GM21423 (cell line): ENCODE measurements at regions not wholly inside any gene's neighbourhood (a gene's known extent, or its start where the extent isn't known, plus 50 kb on each side); places are given as distances from the start of the nearest gene placed in this dataset.
"Not testable (repeated sequence)": the region's sequence is repeated elsewhere in the genome, so short reads cannot be mapped to it uniquely, and the experiment has no call there.

Source experiments
- ATAC-seq: cut with Tn5 transposase; IDR thresholded peaks from one replicate; pipeline ENCODE4 v1.9.1; 2021; ENCODE audit warnings: mild to moderate bottlenecking, moderate library complexity; ENCODE audit not compliant: unreplicated experiment

DNA sequence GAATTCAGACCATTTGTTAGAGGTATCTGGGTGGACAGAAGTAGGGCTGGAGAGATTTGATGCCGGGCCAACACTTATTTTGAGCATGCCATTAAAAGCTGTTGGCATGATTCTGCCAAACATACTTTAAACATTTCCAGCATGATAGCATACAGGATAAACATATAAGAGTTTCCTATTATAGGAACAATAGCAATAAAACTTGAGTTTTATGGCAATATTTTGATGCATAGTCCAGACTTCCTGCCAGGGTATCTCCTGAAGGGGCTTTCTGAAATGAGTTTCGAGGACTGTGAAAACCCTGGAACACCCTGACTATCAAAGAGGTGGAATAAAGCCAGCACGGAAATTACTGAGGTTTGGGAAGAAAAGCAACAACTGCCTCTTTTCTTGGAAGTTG is 1398.0 kb upstream of the NXPH2 start:
- no peak for ATAC-seq

DNA sequence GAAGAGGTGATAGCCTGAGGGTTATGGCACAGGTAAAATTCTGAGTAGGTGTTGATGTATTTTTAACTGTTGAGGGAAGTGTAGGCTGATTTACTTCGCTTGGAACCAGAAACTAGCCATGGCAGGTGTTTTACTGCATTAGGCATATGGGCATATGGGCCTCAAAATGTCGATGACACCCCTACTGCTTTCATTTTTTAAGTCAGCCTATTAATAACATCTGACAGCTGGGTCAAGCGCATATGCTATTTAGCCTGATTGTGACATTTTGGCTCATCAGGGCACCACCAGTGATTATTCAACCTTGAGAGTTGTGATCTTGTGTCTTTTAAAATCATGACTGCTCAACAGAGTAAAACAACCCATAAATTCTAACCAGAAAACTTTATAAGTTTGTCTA is 1396.9 kb upstream of the NXPH2 start:
- no peak for ATAC-seq

DNA sequence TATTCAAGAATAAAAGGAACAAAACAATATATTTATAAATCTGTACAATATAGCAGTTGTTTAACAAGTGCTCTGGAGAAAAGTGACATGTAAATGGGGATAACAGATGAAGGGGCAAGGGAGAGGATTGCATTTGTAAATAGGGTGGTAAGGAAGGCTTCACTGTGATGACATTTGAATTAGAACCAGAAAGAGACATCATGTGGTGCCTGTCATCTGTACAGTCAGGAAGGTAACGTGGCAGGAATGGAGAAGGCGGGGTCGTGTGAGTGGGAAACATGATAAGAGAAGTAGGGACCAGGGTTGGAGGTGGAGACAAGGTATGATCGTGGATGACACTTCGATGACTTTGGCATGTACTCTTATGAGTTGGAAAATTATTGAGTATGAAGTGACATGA is 1393.6 kb upstream of the NXPH2 start:
- no peak for ATAC-seq

GRCh38 chr2:140164449-140164848 is 1384.3 kb upstream of the NXPH2 start:
- no peak for ATAC-seq

GRCh38 chr2:140158259-140158658 is 1378.1 kb upstream of the NXPH2 start:
- ATAC-seq: no peak

- no peak for ATAC-seq
These were observed 1377.6 kb upstream of the NXPH2 start for GRCh38 chr2:140157816-140158215.

DNA sequence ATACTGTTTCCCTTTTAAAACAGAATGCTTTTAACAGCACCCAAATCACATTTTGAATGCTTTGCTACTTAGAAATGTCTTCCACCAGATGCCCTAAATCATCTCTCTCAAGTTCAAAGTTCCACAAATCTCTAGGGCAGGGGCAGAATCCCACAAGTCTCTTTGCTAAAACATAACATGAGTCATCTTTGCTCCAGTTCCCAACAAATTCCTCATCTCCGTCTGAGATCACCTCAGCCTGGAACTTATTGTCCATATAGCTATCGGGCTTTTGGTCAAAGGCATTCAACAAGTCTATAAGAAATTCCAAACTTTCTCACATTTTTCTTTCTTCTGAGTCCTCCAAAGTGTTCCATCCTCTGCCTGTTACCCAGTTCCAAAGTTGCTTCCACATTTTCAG is 1374.5 kb upstream of the NXPH2 start:
- ATAC-seq: no peak

DNA sequence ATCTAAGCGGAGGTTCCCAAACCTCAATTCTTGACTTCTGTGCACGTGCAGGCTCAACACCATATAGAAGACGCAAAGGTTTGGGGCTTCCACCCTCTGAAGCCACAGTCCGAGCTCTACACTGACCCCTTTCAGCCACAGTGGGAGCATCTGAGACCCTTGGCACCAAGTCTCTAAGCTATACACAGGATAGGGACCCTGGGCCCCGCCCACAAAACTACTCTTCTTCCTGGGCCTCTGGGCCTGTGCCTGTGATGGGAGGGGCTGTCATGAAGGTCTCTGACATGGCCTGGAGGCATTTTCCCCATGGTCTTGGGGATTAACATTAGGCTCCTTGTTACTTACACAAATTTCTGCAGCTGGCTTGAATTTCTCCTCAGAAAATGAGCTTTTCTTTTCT is 1374.1 kb upstream of the NXPH2 start:
- no peak for ATAC-seq

DNA sequence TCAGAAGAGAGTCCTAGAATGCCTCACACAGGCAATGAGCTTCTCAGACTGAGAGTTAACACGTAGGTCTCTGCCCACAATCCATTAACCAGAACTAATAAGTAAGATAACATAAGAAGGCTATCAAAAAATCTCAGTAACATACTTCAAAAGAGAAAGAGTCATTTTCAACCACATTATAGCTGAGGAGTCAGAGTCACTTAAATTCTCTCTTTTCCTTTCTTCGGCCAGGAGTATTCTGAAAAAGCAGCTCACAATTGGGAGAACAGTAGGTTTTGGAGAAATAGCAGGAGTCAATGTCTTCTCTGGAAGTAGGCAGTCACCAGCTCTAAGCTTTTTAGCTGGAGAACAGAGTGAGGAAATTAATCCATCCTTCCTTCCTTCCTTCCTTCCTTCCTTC is 1364.4 kb upstream of the NXPH2 start:
- ATAC-seq: no peak

DNA sequence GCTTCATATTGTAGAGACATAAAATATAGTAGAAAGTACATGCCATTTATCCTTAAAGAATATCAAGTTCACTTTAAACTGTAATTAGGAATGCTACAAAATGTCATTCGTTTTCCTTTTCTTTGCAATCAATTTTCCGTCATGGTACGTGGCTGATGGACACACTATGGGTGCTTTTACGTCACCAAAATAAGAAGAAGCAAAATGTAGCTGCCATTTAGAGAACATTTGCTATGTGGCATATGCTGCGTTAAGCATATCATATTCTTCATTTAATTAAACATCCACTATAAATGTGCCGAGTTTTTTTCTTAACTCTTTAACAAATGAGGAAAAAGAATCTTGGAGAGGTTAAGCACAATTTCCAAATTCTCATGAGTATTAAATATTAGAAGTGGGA is 1358.5 kb upstream of the NXPH2 start:
- no peak for ATAC-seq

DNA sequence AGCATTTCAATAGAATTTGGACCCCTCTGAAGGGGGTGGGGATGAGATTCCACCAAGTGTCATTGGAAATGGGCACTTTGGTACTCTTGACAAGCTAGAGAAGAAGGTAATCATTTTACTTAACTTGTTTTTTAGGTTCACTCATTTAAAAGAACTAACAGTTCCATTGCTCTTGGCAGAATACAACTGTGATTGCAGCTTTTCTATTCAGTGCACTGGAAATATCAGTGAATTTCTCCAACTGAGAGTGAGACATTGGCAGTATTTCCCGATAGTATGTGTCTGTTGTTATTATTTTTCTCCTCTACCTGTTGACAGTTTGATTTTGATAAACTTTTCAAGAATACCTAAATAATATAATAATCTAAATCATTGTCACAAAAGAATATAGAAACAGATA is 1356.7 kb upstream of the NXPH2 start:
- ATAC-seq: no peak

DNA sequence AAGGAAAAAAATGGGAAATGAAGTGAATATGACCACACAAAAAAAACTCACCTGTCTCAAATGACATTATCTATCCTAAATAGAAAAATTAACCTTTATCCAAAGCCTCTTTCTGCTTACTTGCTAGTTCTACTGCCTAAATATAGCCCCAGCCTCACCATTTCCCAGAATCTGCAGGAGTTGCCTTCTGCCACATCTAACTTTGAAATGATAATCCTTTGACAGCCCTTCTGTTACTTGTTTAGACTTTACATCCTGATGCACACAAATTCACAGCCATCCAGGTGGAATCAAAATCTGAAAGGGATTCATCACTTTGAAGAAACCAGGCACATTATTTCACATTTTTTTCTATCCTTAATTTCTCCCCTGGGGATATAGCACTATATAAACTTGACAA is 1356.2 kb upstream of the NXPH2 start:
- ATAC-seq: no peak

DNA sequence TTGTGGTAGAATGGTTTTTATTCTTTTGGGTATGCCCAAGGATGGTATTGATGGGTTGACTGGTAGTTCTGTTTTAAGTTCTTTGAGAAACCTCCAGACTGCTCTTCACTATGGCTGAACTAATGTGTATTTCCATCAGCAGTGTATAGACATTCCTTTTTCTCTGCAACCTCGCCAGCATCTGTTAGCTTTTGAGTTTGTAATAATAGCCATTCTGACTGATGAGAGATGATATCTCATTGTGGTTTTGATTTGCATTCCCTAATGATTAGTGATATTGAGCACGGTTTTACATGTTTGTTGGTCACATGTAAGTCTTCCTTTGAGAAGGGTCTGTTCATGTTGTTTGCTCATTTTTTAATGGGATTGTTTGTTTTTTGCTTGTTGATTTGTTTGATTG is 1348.7 kb upstream of the NXPH2 start:
- no peak for ATAC-seq

DNA sequence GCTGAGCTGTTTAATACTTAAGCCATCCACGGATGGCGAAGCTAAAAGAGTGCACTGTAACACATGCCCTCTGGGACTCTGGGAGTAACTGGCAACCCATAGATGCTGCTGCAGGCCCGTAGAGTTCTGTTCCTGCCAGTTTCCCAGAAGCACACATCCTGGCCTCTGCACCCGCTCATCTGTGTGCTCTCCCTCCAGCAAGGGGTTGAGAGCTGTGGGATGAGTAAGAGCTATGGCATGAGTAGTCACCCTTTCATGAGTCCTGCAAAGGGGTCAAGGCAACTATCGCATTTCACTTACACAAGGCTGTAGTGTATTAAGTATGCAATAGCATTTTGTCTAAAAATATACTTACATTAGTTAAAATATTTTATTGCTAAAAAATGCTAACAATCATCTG is 1341.8 kb upstream of the NXPH2 start:
- ATAC-seq: no peak

GRCh38 chr2:140117386-140117785 is 1337.2 kb upstream of the NXPH2 start:
- no peak for ATAC-seq

GRCh38 chr2:140108706-140109475 is 1328.7 kb upstream of the NXPH2 start:
- no peak for ATAC-seq

DNA sequence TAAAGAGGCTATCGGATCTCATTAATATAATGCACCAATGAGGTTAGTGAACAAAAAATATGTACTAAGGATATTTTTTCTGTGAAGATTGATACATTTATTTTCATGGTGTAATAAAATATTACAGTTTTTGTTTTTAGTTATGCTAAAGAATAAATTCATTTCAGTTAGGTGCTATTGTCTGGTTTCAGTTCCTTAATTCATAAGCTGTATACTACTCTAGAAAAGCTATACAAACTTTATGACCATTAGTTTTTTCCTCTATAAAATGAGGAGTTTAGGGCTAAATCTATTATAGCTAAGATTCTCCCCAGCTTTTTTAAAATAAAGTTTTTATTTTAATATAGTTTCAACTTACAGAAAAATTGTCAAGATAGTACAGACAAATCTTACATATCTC is 1311.7 kb upstream of the NXPH2 start:
- ATAC-seq: no peak

DNA sequence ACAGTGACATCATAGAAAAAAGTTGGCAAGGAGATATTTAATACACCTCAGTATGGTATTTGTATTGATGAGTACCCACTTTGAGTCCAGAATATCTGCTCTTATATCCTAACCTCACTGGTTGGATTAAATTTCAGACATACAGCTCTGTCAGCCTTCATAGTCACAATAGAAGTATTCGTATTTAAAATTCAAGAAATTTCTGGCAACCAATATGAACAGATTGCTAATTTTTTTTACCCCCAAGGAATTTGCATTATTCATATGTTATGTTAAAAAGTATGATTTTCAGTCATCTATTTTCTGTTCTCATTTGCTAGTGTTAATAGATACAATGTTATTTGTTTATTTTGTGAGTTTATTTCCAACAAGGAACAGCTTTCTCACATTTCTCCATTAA is 1306.8 kb upstream of the NXPH2 start:
- ATAC-seq: no peak

DNA sequence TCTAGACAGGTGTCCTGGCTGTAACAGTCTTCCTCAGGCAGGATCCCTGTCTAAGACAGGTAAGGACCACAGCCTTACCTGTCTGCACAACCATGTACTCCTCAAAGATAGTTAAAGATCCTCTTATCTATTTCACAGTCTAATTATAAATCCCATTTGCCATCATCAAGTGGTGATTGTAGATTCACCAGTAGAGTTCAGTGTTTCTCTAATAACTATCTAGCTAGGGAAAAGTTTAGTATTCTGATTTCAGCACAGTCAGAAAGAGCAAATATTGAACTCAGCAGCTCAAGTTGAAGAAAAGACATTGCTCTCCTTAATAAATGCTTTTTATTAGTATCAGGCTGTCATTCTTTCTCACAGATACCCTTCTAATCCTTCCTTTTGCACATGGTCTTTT is 1305.5 kb upstream of the NXPH2 start:
- no peak for ATAC-seq

DNA sequence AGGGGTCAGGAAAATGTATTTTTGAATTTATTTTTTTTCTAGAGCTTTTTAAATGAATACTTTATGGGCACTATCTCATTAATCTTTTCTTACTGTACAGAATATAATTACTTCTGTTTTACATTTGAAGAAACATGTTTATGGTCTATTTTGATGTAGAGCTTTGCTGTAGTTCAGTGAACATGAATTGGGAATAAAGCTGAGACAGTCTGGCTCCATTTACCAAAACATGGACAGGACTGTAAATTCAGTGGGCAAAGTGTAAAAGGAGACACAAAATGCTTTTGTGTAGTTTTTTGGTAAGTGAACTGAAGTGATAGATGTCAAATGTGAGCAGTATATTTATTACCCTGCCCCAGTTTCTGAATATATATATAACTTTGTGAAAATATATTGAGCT is 1298.8 kb upstream of the NXPH2 start:
- ATAC-seq: no peak

DNA sequence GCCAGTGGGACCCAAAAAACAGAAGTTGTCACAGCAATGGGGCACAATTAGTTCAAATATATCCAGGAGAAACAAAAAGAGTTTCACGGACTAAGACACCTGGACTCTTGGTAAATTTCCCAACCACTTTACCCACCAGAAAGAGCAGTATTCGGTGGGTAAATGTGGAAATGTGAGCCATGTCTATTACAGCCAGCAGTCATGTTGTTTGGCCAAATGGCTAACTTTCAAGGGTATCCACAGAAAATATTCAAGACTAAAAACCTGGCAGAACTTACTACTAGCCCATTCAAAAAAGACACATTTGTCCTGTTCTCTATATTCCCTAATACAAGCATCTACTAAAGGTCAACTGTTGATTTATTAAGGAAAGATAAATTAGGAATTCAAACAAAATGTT is 1296.0 kb upstream of the NXPH2 start:
- no peak for ATAC-seq

DNA sequence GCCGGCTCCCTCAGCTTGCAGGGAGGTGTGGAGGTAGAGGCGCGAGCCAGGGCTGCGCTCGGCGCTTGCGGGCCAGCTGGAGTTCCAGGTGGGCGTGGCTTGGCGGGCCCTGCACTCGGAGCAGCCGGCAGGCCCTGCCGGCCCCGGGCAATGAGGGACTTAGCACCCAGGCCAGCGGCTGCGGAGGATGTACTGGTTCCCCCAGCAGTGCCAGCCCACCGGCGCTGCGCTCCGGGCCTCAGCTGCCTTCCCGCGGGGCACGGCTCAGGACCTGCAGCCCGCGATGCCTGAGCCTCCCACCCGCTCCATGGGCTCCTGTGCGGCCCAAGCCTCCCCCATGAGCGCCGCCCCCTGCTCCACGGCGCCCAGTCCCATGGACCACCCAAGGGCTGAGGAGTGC is 1293.6 kb upstream of the NXPH2 start:
- ATAC-seq: not testable (repeated sequence)

GRCh38 chr2:140067661-140068060 is 1287.5 kb upstream of the NXPH2 start:
- no peak for ATAC-seq
